ENCODE measurements at regions not wholly inside any gene's neighbourhood (a gene's known extent, or its start where the extent isn't known, plus 50 kb on each side); places are given as distances from the start of the nearest gene placed in this dataset.

GRCh38 chrX:13103188-13103913 lies 58.9 kb upstream of the FAM9C start:
- DNase-seq (ENCODE audit: low read depth): no peak

DNA sequence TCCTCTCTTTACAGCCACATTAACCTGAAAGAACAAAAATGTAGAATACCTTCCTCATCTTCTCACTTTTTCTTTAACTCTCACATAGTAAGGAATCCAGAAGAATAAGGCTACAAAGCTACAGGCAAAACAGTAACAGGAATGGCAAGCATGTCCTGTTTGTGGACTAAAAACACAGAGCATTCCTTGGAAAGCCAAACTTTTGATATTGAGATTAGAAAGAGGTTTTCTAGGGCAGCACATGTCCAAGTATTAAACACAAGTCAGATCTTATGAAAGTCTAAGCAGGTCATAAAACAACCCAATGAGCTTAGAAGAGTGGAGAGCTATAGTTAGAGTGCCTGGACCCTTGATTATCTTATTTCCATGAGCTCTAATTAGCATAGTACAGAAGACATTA lies 58.2 kb upstream of the FAM9C start:
- no peak for DNase-seq (ENCODE audit: low read depth)

- DNase-seq (ENCODE audit: low read depth): no peak
Measured at GRCh38 chrX:13101441-13102139, 57.2 kb upstream of the FAM9C start.

DNA sequence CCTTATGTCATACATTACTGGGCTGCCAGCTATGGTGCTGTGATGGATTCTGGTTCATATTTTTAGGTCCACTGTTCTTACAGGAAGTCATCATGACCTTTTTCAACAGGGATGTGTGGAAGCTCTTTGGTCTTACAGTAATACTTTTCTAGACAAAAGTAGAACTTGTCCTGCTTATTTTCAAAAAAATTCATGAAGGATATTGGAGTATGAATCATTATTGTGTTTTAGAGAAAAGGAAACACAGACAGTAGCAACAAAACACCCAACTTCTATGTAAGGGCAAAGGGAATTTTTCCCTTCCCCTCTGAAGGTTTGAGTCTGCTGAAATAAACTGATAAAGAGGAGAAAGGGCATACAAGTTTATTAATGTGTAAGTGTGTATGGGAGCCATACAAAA lies 54.7 kb upstream of the FAM9C start:
- no peak for DNase-seq (ENCODE audit: low read depth)

- DNase-seq (ENCODE audit: low read depth): no peak
Measured at GRCh38 chrX:13096728-13097127, 52.3 kb upstream of the FAM9C start.

GRCh38 chrX:13094828-13095341 lies 50.5 kb upstream of the FAM9C start:
- DNase-seq (ENCODE audit: low read depth): no peak

DNA sequence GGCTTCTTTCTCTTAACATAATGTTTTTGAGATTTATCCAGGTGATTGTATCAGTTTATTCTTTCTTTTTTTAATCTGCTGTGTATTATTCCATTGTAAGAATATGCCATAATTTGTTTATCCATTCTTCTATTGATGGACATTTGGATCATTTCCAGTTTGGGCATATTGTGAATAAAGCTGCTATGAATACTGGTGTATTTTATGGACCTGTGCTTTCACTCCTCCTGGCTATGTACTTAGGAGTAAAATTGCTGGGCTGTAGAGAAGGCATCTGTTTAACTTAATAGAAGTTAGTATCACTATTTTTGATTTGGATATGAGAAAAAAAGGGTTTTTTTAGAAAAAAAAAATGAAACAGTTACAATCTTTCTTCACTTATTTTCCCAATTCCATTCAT lies 50.0 kb upstream of the FAM9C start:
- no peak for DNase-seq (ENCODE audit: low read depth)

Data from forelimb muscle (tissue), 1 donor.